ENCODE measurements at regions not wholly inside any gene's neighbourhood (a gene's known extent, or its start where the extent isn't known, plus 50 kb on each side); places are given as distances from the start of the nearest gene placed in this dataset.
A peak's percentile ranks its signal among the peaks of the same experiment; 100 is the strongest.
"Not testable (repeated sequence)": the region's sequence is repeated elsewhere in the genome, so short reads cannot be mapped to it uniquely, and the experiment has no call there.

DNA sequence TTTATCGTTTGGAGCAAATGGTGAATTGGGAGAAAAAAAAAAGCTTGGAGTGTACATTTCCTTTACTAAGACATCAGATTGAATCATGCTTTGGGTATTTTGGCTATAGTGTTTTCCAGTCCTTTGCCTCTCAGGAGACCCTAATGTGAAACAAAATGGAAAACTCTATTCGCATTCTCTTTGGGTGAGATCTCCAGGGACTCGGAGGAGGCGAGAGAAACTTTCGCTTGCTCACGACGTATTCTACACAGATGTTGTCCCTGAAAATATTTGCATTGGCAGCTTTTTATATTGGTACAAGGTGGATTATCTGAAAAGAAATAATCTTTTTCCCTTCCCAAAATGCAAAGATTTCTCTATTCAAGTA is 1240.1 kb upstream of the WWC1 start:
- peak; percentile 10 for DNase-seq

DNA sequence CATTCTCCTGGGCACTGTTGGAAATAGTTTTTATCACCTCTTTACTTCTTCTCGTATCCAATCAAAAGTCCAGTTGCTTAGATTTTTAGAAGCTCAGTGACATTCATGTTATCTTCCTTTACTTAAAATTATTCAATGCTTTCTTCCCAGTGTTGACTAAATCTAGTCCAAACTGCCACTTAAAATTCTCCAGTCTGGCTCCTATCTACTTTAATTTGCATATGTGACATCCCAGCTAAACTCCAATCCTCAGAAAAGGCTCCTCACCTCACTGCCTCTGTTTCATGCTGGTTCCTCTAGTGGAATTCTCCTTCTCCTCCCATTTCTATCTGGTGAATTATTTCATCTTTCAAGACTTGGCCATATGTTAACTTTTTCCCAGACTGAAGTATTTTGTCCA is 1238.7 kb upstream of the WWC1 start:
- no peak for DNase-seq

DNA sequence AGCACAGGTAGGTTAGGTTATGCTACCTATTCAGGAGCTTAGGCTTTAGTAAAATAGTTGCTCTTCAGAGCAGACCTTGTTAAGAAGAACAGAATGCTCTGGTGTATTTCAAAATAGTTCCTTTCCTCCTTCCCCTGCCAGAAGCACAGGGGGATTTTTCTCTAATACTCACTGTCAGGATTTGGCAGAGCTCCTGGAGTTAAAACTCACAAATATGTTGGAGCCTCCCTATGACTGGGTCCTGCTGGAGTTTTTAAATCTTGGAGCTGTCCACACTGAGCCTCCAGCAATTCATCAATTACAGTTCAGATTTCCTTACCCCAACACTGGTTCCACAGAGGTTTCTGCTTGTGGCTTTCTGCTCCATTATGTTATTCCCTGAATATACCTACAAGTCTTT is 1233.8 kb upstream of the WWC1 start:
- peak; percentile 29 for DNase-seq

GRCh38 chr5:167061695-167062094 is 1229.8 kb upstream of the WWC1 start:
- DNase-seq: peak; percentile 33

- no peak for DNase-seq
Observed at GRCh38 chr5:167063116-167063515, 1228.3 kb upstream of the WWC1 start.

GRCh38 chr5:167063788-167064187 is 1227.7 kb upstream of the WWC1 start:
- DNase-seq: peak; percentile 45

DNA sequence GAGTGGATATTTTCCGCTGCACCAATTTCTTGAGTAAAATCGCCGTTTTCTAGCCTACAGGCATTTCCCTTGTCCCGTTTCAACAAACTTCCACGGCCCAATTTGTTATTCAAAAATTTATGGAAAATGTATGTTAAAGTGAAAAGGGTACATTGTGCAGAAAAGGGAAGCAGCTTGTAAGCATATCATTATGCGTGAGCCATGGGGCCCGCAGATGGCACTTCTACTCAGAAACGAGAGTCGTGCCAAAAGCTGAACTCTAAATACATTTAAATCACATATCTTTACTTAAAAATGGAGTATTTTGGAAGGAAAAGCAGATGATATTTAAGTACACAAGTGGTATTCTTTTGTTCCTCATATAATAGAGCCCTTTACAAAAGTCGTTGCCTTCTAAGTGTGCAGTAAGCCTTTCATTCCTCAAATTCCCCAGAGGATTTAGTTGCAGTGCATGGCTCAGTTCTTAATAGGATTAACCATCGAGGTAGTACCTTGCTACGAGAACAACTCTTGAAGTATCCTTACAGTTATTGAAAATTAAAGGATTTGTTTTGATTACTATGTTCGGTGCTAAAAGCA is 1227.2 kb upstream of the WWC1 start:
- DNase-seq: peak; percentile 75

DNA sequence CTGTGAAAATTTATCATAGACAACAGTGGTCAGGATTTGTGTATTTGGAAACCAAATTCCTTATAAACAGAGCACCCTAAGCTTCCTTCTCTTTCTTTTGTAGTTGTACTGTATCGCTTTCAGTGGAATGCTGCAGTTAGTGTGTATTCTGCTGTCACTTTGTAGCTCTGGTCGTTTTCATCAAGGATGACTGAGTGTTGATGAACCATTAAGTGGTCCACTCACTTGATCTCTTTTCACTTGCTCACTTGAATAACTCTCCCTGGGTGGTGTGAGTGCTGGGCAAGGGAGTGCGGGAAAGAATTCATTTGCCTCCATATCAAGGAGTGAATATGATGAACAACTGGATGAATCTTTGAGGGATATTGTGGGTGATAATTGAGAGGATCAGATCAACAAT is 1225.7 kb upstream of the WWC1 start:
- peak; percentile 77 for DNase-seq

DNA sequence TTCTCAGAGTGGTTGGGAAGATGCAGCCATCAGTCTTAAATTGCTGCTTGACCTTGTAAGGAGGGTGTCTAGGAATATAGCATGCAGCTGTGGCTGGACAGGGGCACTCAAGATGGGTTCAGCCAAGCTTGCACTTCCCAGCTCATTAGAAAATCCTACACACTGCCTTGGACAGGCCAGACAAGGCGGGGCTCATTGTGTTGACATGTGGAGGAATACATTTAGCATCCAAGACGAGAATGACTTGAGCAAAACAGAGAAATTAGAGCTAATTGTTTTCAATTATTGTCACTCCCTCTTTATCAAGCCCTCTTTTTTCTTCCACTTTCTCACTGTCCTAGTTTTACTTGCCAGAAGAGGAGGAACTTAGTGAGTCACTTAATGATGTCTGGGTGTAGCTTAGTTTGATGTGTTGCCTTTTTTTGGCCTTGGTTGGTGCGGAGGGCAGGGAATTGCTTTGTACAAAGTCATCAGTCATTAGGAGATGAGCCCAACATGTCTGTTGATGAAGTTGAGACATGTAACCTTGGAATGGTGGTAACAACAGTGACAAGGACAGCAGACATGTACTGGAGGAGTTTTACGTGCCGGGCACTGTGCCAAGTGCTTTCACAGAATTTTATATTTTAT is 1219.3 kb upstream of the WWC1 start:
- peak; percentile 60 for DNase-seq

DNA sequence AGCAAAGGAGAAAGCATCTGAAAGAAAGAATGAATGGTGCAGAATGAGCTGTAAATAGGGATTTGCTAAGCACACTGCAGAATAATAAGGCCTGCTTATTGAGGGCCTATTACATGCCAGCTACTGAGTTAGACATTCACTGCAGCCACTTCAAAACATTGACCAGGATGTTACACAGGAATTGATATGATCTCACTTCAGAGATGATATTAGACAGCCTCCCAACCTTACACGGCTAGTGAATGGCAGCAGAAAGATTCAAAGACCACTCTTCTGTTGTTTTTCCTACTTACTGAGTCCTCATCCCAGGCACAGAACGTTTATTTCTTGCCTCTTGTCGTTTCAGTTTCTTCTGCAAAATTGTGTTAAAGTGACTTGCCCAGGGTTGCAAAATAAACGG is 1209.9 kb upstream of the WWC1 start:
- no peak for DNase-seq

DNA sequence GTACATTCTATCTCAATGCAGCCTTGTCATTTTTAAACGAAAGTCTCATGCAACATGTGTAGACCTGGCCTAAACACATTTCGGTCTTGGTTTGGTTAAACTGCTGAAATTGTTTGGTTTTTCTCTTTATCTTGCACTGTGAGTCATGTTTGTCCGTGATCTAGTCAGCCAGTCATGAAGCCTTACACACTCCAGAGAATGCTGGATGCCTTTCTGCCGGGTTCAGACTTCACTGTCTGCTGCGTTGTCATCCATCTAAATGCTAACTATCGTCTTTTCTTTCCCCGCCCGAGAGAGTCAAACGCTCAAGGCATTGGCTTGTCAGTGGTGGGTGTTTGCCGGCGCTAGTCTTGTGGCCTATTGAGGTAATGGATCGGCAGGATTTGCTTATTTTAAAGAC is 1194.6 kb upstream of the WWC1 start:
- DNase-seq: no peak

DNA sequence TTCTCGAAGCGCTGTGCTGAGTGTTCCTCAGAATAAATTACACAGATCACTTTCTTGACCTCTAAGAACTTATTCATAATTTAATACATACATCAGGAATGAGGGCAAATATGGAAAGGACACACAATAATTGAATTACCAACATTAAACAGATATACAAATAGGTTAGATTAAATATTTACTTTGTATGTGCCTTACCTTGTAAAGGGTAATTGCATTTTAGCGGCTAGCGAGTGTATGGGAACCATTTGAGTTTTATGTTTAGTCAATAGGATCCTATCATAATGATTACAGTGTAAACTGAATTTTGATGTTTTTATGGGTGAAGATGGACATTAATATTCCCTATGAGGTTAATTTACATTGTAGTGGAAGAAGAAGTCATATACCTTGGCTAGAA is 1187.1 kb upstream of the WWC1 start:
- DNase-seq: no peak

DNA sequence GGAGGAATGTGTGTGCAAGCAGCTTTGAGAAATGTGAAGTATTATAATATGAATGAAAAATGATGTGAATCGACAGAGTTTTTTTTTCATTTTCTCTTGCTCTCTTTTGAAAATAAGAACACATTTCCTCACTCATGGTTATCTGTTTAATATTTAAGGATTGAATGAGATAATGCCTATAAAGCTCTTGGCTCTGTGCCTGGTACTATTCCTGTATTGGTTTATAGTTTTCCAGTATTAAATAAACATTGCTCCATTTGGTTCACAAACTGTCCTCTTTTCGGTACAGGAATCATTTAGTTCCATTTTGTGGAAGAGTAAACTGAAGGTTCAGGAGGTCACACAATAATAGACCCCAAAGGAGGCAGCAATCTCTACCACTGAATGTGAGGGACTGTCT is 1185.5 kb upstream of the WWC1 start:
- no peak for DNase-seq

DNA sequence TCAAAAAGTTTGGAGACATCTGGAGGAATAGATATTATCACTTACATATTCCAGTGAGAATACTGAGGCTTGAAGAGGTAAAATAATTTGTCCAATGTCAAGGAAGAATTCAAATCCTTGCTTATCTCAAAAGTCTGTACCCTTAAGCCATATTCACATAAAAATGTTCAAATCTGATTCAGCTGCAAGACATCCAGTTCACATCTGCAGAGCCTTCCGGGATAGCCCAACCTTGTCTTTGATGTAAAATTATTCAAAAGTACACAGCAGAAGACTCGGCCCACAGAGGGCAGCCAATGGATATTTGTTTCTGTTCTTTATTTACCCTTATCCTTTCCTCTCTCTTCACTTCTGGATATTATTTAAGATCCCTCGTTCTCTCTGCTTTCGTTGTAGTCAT is 1183.8 kb upstream of the WWC1 start:
- no peak for DNase-seq

DNA sequence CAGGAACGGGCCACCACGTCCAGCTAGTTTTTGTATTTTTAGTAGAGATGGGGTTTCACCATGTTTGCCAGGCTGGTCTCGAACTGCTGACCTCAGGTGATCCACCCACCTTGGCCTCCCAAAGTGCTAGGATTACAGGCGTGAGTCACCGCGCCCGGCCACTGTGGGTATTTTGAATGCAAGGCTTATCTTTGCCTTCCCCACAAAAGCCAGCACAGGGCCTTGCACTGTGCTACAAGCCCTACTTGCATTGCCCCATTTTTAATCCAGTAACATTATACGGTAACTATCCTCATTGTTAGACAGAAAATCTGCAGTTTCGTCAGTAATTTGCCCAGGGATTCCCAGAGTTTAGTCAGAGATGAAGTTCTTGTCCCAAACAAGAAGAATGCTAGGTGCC is 1183.2 kb upstream of the WWC1 start:
- not testable (repeated sequence) for DNase-seq

GRCh38 chr5:167112556-167112955 is 1178.9 kb upstream of the WWC1 start:
- DNase-seq: no peak

- no peak for DNase-seq
Observed at GRCh38 chr5:167122267-167122666, 1169.2 kb upstream of the WWC1 start.

GRCh38 chr5:167123126-167123525 is 1168.3 kb upstream of the WWC1 start:
- no peak for DNase-seq

DNA sequence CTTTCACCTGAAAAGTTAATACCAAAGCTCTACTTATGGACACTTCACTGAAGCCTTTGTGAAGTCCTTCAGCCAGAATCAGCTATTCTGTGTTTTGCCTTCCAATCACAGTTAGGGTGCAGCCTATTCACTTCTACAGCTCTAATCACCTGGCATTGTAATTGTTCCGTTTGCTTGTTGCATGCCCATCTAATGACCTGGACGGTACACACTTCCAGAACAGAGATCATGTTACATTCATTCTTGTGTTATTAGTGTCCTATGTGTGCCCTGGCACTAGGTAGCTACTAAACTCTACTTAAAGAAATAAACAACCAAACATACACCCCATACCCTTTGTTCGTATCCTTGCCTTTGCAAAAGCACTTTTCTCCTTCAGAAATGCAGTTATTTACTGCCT is 1162.9 kb upstream of the WWC1 start:
- no peak for DNase-seq

GRCh38 chr5:167140548-167141291 is 1150.7 kb upstream of the WWC1 start:
- DNase-seq: no peak

GRCh38 chr5:167143716-167144115 is 1147.7 kb upstream of the WWC1 start:
- DNase-seq: peak; percentile 51

- DNase-seq: peak; percentile 80
Observed at GRCh38 chr5:167145841-167146240, 1145.6 kb upstream of the WWC1 start.

- no peak for DNase-seq
Observed at GRCh38 chr5:167147879-167148278, 1143.6 kb upstream of the WWC1 start.

- no peak for DNase-seq
Observed at GRCh38 chr5:167150661-167151060, 1140.8 kb upstream of the WWC1 start.

DNA sequence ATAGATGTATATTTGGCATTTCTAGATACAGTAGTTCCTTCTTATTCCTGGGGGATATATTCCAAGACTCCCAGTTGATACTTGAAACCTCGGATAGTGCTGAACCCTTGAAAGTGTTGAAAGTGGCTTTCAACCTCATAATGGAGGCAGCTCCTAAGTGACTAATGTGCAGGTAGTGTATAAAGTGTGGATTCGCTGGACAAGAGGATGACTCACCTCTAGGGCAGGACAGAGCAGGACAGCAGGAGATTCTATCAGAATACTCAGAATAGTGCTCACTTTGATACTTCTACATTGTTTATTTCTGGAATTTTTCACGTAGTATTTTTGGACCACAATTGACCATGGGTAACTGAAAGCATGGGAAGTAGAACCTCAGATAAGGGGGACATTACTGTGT is 1138.9 kb upstream of the WWC1 start:
- DNase-seq: no peak
